Neural cell (in vitro differentiated cells): ENCODE measurements at regions not wholly inside any gene's neighbourhood (a gene's known extent, or its start where the extent isn't known, plus 50 kb on each side); places are given as distances from the start of the nearest gene placed in this dataset.

Source experiments
- H2AFZ ChIP-seq: fragments of 200-600, 300-800 bp; sonication (generic), shearing (Covaris generic); 2 replicates; pipeline ENCODE4 v1.6.0; 2014; ENCODE audit warnings: low read depth, mild to moderate bottlenecking, antibody characterized with exemption, low read length, moderate library complexity
- H3F3A ChIP-seq: fragments of 200-600 bp; shearing (Covaris generic); 2 replicates; pipeline ENCODE4 v1.6.1; 2016; ENCODE audit warnings: mild to moderate bottlenecking, moderate library complexity, mixed read lengths, antibody characterized with exemption, low read length; ENCODE audit not compliant: insufficient read depth, poor library complexity, severe bottlenecking
- H3K27ac ChIP-seq: fragments of 200-600, 300-800 bp; sonication (generic), shearing (Covaris generic); 2 replicates; pipeline ENCODE4 v1.5.1; 2014; ENCODE audit warnings: mild to moderate bottlenecking, low read length, moderate library complexity
- H3K27me3 ChIP-seq: fragments of 300-800, 200-600 bp; sonication (generic), shearing (Covaris generic); 2 replicates; pipeline ENCODE4 v1.6.0; 2014; ENCODE audit warnings: mild to moderate bottlenecking, low read depth, low read length, moderate library complexity; ENCODE audit not compliant: insufficient read depth
- H3K36me3 ChIP-seq: fragments of 300-800, 200-600 bp; sonication (generic), shearing (Covaris generic); 2 replicates; pipeline ENCODE4 v1.5.1; 2014; ENCODE audit warnings: mild to moderate bottlenecking, antibody characterized with exemption, low read length, moderate library complexity; ENCODE audit not compliant: insufficient read depth
- H3K4me2 ChIP-seq: fragments of 300-800, 200-600 bp; sonication (generic), shearing (Covaris generic); 2 replicates; pipeline ENCODE4 v1.6.0; 2014; ENCODE audit warnings: mild to moderate bottlenecking, low read length
- H3K4me3 ChIP-seq: fragments of 300-800, 200-600 bp; sonication (generic), shearing (Covaris generic); 2 replicates; pipeline ENCODE4 v1.5.1; 2014; ENCODE audit warnings: mild to moderate bottlenecking, low read length, moderate library complexity
- H3K79me2 ChIP-seq: fragments of 200-600 bp; shearing (Covaris generic); replicated peaks from 2 replicates; pipeline ENCODE4 v1.6.0; 2014; ENCODE audit warnings: mild to moderate bottlenecking, low read length, moderate library complexity; ENCODE audit not compliant: insufficient read depth
- H3K9ac ChIP-seq: fragments of 300-800, 200-600 bp; sonication (generic), shearing (Covaris generic); 2 replicates; pipeline ENCODE4 v1.6.1; 2016; ENCODE audit warnings: mild to moderate bottlenecking, low read length, mixed read lengths
- H3K9me2 ChIP-seq: fragments of 200-600 bp; shearing (Covaris generic); 2 replicates; pipeline ENCODE4 v1.6.1; 2016; ENCODE audit warnings: mild to moderate bottlenecking, low read length, mixed read lengths; ENCODE audit not compliant: insufficient read depth
- H3K9me3 ChIP-seq: fragments of 200-600, 300-800 bp; sonication (generic), shearing (Covaris generic); 2 replicates; pipeline ENCODE4 v1.6.1; 2016; ENCODE audit warnings: mild to moderate bottlenecking, mixed run types, low read length, moderate library complexity, mixed read lengths
- H4K20me1 ChIP-seq: fragments of 200-600 bp; shearing (Covaris generic); 2 replicates; pipeline ENCODE4 v1.6.1; 2016; ENCODE audit warnings: mild to moderate bottlenecking, mixed run types; ENCODE audit not compliant: insufficient read depth
- EP300 ChIP-seq: fragments of 450-650 bp; conservative IDR thresholded peaks from 2 replicates; pipeline ENCODE4 v1.6.1; 2014; ENCODE audit warnings: antibody characterized with exemption, mild to moderate bottlenecking, moderate library complexity; ENCODE audit not compliant: poor library complexity, severe bottlenecking
- EZH2 ChIP-seq: fragments of 200-600, 300-800 bp; shearing (Covaris generic), sonication (generic); IDR thresholded peaks from 2 replicates; pipeline ENCODE4 v1.6.1; 2014; ENCODE audit warnings: antibody characterized with exemption, low read length, borderline replicate concordance, mild to moderate bottlenecking; ENCODE audit not compliant: insufficient read depth, poor library complexity, severe bottlenecking
- MXI1 ChIP-seq: fragments of 450-650 bp; conservative IDR thresholded peaks from 2 replicates; pipeline ENCODE4 v1.6.1; 2014; ENCODE audit warnings: antibody characterized with exemption, mild to moderate bottlenecking; ENCODE audit not compliant: poor library complexity, severe bottlenecking
- POLR2AphosphoS5 ChIP-seq: IDR thresholded peaks from 2 replicates; pipeline ENCODE4 v1.6.1; 2012
- RAD21 ChIP-seq: fragments of 450-650 bp; conservative IDR thresholded peaks from 2 replicates; pipeline ENCODE4 v1.6.1; 2014; ENCODE audit warnings: antibody characterized with exemption, mild to moderate bottlenecking, moderate library complexity
- SMC3 ChIP-seq: fragments of 450-650 bp; conservative IDR thresholded peaks from 2 replicates; pipeline ENCODE4 v1.6.1; 2014; ENCODE audit warnings: antibody characterized with exemption, mild to moderate bottlenecking, moderate library complexity; ENCODE audit not compliant: poor library complexity
- TAF1 ChIP-seq: IDR thresholded peaks from 2 replicates; pipeline ENCODE4 v1.6.1; 2012; ENCODE audit warnings: low read depth
- TF ChIP-seq, protein P1 (sequence below): IDR thresholded peaks from 2 replicates; pipeline ENCODE4 v1.6.1; 2012; ENCODE audit warnings: borderline replicate concordance
- TF ChIP-seq, protein P2 (sequence below): fragments of 450-650 bp; IDR thresholded peaks from 2 replicates; pipeline ENCODE4 v1.5.1; 2014; ENCODE audit warnings: antibody characterized with exemption, mild to moderate bottlenecking, moderate library complexity; ENCODE audit not compliant: poor library complexity, severe bottlenecking

DNA sequence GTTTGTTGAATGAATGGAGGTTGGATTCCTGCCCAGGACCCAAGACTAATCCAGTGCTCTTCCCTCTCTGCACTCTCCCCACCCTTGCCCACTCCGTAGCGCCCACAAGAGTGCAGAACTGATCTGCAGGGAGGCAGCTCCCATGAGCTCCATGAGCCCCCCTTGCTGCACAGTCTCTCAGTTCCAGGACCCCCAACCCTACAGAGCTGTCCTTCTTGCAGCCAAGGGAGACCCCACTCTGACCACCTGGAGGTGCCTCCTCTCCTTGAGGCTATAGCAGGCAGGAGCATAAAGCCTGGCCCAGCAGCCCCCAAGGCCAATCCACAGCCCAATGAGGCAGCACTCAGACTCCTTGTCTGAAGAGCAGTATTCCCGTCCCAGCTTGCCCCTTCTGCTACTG is 209.2 kb upstream of the ZC3H12A start:
- H3K9ac ChIP-seq = no peak overlapping the region
- TF ChIP-seq RAD21 = no peak
- TF ChIP-seq POLR2AphosphoS5 = no peak
- TF ChIP-seq EP300 = no peak
- TF ChIP-seq, protein P1, sequence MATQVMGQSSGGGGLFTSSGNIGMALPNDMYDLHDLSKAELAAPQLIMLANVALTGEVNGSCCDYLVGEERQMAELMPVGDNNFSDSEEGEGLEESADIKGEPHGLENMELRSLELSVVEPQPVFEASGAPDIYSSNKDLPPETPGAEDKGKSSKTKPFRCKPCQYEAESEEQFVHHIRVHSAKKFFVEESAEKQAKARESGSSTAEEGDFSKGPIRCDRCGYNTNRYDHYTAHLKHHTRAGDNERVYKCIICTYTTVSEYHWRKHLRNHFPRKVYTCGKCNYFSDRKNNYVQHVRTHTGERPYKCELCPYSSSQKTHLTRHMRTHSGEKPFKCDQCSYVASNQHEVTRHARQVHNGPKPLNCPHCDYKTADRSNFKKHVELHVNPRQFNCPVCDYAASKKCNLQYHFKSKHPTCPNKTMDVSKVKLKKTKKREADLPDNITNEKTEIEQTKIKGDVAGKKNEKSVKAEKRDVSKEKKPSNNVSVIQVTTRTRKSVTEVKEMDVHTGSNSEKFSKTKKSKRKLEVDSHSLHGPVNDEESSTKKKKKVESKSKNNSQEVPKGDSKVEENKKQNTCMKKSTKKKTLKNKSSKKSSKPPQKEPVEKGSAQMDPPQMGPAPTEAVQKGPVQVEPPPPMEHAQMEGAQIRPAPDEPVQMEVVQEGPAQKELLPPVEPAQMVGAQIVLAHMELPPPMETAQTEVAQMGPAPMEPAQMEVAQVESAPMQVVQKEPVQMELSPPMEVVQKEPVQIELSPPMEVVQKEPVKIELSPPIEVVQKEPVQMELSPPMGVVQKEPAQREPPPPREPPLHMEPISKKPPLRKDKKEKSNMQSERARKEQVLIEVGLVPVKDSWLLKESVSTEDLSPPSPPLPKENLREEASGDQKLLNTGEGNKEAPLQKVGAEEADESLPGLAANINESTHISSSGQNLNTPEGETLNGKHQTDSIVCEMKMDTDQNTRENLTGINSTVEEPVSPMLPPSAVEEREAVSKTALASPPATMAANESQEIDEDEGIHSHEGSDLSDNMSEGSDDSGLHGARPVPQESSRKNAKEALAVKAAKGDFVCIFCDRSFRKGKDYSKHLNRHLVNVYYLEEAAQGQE = no peak
- no peak for TF ChIP-seq MXI1
- TF ChIP-seq, protein P2, sequence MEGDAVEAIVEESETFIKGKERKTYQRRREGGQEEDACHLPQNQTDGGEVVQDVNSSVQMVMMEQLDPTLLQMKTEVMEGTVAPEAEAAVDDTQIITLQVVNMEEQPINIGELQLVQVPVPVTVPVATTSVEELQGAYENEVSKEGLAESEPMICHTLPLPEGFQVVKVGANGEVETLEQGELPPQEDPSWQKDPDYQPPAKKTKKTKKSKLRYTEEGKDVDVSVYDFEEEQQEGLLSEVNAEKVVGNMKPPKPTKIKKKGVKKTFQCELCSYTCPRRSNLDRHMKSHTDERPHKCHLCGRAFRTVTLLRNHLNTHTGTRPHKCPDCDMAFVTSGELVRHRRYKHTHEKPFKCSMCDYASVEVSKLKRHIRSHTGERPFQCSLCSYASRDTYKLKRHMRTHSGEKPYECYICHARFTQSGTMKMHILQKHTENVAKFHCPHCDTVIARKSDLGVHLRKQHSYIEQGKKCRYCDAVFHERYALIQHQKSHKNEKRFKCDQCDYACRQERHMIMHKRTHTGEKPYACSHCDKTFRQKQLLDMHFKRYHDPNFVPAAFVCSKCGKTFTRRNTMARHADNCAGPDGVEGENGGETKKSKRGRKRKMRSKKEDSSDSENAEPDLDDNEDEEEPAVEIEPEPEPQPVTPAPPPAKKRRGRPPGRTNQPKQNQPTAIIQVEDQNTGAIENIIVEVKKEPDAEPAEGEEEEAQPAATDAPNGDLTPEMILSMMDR = no peak
- TF ChIP-seq TAF1 = no peak
- no peak for TF ChIP-seq EZH2
- TF ChIP-seq SMC3 = no peak
- no peak overlapping the region for H3K27ac ChIP-seq
- no peaks in the 10 kb centered on the region for H3K36me3 ChIP-seq
- no peaks in the 10 kb centered on the region for H3K9me2 ChIP-seq
- no peak overlapping the region for H3K4me3 ChIP-seq
- no peaks in the 10 kb centered on the region for H3K27me3 ChIP-seq
- no peaks in the 10 kb centered on the region for H3K9me3 ChIP-seq
- H3K4me2 ChIP-seq = no peak overlapping the region
- H4K20me1 ChIP-seq = no peaks in the 10 kb centered on the region
- H2AFZ ChIP-seq = no peak overlapping the region
- H3F3A ChIP-seq = no peaks in the 10 kb centered on the region
- H3K79me2 ChIP-seq = no peaks in the 10 kb centered on the region

DNA sequence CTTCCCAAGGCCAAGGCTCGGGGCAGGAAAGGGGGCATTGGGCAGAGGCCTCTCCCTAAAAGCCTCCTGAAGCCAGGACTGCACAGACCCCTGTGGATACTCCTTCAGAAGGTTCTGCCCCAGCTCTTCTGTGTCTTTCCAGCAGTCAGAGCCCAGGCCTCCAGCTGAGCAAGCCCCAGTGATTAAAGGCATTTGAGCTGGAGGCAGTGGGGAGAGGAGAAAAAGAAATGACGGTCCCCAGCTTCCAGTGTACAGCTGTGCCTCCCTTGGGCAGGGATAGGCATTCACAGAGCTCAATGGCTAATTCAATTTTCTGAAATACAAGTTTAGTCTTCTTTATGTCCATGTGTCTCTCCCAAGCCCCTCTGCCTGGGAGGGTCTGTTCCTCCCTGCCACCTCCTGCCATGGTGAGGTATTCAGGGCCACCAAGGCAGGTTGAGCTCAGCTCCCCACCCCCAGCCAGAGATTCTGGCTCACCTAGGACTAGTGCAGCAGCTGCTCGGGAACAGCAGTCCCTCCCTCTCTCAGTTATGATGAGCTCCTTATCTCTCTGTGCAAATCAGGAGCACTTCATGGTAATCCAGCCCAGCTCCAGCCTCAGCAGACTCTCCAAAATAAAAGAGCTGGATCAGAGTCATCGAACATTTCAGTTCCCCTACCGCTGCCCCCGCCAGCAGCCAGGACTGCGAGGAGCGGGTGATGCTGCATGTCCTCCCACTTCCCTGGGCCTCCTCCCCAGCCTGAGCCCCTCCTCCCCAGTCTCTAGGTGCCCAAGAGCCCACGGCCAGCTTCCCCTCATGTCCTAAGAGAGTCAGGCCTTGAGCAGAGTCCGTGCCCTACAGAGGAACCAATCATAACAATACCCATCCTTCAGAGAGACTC is 208.4 kb upstream of the ZC3H12A start:
- Histone ChIP-seq H4K20me1 (no peaks in the 10 kb centered on the region), H3K9me2 (no peaks in the 10 kb centered on the region), H3K4me3 (no peak overlapping the region), H3F3A (no peaks in the 10 kb centered on the region), H3K36me3 (no peaks in the 10 kb centered on the region), H3K27me3 (no peaks in the 10 kb centered on the region), H3K27ac (no peak overlapping the region), H2AFZ (no peak overlapping the region), H3K9me3 (no peaks in the 10 kb centered on the region), H3K4me2 (no peak overlapping the region), H3K79me2 (no peaks in the 10 kb centered on the region), H3K9ac (no peak overlapping the region)
- TF ChIP-seq, protein P1 = no peak
- TF ChIP-seq MXI1 (no peak), EZH2 (no peak), RAD21 (no peak), SMC3 (no peak), POLR2AphosphoS5 (no peak), EP300 (no peak), TAF1 (no peak)
- TF ChIP-seq, protein P2 = no peak
